NCI-H226 (cell line): ENCODE measurements at regions not wholly inside any gene's neighbourhood (a gene's known extent, or its start where the extent isn't known, plus 50 kb on each side); places are given as distances from the start of the nearest gene placed in this dataset.

Source experiments
- DNase-seq: peaks from one replicate; pipeline ENCODE4 v3.0.0-alpha.2; 2015

DNA sequence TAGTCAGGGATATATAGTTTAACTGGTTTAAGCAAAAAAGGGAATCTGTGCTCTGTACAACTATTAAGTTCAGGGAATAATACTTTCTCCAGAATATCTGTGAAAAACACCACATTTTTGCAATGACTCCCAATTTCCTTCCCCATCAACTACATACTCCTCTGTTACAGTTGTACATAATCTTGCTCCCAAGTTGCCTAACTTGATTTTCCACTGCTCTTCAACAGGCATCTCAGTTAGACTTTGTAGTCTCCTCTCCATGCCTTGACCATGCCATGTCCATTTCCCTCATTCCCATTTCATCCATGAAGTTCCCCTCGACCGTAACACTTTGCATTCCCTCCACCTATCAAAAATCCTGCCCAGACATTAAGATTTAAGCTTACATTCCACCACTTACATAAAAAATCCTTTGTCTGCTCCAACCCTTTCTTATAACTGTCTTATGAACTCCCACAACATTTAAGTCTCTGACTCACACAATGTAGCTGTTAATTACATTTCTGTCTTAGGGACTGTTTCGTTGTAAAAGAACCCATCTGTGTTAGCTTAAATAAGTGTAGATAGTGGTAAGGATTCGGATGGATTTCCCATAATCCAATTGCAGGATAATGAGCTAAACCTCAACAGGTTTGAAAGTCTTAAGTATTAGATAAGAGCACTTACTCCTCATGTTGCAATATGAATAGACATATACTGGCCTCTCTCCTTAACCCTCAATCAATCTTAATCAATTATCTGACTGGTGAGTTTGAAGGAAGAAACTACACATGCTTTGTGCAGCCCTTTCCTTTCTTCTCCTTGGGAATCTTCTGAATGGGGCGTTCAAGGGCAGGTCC, 156.5 kb downstream of the PAWR start:
- peak; percentile 40 for DNase-seq

GRCh38 chr12:79532907-79533288, 157.9 kb downstream of the PAWR start:
- peak; percentile 84 for DNase-seq

DNA sequence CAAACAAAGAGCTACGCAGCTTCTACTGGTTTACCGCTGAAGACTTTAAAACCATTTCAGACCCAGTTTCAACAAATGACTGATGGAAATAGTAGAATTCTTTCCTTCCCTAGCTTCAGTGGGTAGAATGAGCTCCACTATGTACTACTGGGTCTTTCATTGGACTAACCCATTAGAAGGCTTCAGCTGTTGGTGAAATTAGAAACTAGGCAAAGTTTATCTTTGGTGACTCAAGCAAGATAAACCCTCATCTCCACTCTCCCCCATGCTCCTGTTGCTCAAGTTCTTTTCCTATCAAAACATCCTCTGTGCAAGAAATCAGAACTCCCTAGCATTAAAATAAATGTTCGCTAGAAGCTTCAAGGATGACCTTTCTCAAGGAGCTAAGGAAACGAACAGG, 159.2 kb downstream of the PAWR start:
- DNase-seq: peak; percentile 98

DNA sequence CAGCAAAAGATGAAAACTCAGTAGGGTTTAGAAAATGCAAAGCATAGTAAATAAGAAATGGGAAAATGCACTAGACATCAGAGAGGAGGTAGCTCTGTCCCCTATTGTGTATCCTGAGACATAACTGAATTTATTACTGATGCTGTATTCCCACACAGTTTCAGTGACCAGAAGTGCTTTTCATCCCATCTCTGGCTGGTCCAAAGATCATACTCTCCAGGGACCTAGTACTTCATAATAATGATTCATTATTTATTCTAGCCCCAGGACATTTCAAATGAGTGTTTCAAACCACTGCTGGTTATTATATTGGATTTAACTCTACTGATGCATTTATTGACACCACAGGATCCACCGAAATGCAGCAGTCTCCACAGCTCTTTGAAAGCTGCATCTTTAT, 163.3 kb downstream of the PAWR start:
- DNase-seq: no peak

GRCh38 chr12:79525357-79525756, 165.4 kb downstream of the PAWR start:
- no peak for DNase-seq

- DNase-seq: peak; percentile 52
Measured at GRCh38 chr12:79524507-79525148, 166.1 kb downstream of the PAWR start.

GRCh38 chr12:79522989-79523386, 167.8 kb downstream of the PAWR start:
- no peak for DNase-seq

GRCh38 chr12:79522257-79522988, 168.3 kb downstream of the PAWR start:
- no peak for DNase-seq

- peak; percentile 36 for DNase-seq
Measured at GRCh38 chr12:79521576-79521975, 169.2 kb downstream of the PAWR start.

GRCh38 chr12:79517363-79517762, 173.4 kb downstream of the PAWR start:
- DNase-seq: no peak

- peak; percentile 61 for DNase-seq
Measured at GRCh38 chr12:79515530-79515935, 175.2 kb downstream of the PAWR start.

DNA sequence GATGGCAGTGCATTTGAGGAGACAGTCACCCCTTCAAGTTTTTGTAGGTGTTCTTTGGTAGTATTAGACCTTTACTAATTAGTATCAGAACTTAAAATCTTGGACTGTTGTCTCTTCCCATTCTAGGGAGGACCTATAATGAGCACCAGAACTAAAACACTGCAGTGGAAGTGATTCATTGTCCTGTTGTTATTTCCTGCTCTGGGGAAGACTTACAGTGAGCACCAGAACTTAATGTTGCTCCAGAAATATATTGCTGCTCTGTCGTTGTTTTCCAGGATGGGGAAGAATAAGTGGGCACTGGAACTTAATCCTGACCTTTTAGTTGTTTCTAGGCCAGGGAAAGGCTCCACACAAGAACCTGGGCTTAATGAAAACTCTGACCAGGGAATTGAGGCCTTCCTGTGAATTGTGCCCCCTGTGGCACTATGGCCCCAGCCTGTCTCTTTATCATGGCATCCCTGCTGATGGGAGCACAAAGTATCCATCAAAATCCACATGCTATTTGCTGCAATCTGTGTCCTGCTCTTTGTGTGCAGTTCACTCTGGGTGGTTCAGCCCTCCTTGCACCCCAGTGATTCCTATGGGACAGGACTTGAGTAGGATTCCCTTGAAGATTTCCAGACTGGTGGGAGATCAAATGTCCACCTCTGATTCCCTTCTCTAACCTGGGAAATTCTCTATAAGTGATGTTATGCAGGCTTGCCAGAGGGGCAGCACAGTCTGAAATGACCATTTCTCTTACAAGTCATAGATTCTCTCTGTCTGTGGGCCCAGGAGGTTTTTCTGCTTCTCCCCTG, 175.8 kb downstream of the PAWR start:
- no peak for DNase-seq

DNA sequence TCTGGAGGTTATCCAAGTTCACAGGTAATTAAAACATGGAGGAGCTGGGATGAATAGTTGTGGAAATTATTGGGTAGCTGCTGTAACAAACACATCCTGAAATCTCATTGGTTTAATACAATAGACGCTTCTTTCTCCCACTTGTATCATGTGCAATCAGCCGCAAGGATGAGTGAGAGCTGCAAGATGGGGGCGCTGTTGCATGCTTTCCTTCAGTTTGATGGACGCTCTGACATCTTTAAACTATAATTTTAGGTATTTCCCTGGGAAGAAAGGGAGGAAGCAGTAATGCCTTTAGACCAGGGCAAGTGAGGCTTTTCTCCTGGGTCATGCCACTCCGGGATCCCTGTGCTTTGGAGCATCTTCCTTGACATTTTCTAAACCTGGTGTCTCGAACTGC, 178.7 kb downstream of the PAWR start:
- no peak for DNase-seq

GRCh38 chr12:79508622-79509021, 182.1 kb downstream of the PAWR start:
- peak; percentile 22 for DNase-seq
